Mesothelial cell of epicardium (in vitro differentiated cells): ENCODE measurements at regions not wholly inside any gene's neighbourhood (a gene's known extent, or its start where the extent isn't known, plus 50 kb on each side); places are given as distances from the start of the nearest gene placed in this dataset.

ENCODE experiments used
- DNase-seq, 2 experiments: peaks; one replicate each; pipeline ENCODE4 v3.0.0; 2021; ENCODE audit warnings: low spot score in 2 of 2; ENCODE audit not compliant: unreplicated experiment in 2 of 2
- H3K27ac Mint-ChIP-seq: 2 replicates; pipeline ENCODE4 v1.8.0; 2021; ENCODE audit warnings: mixed read lengths
- H3K27me3 Mint-ChIP-seq: 2 replicates; pipeline ENCODE4 v1.8.0; 2021; ENCODE audit warnings: low read depth, mixed read lengths
- H3K36me3 Mint-ChIP-seq: 2 replicates; pipeline ENCODE4 v1.8.0; 2021; ENCODE audit warnings: mixed read lengths
- H3K4me1 Mint-ChIP-seq: 2 replicates; pipeline ENCODE4 v1.8.0; 2021; ENCODE audit warnings: mixed read lengths
- H3K4me3 Mint-ChIP-seq: 2 replicates; pipeline ENCODE4 v1.8.0; 2021; ENCODE audit warnings: mild to moderate bottlenecking, moderate library complexity, mixed read lengths
- H3K9me3 Mint-ChIP-seq: 2 replicates; pipeline ENCODE4 v1.8.0; 2021; ENCODE audit warnings: mixed read lengths
- CTCF ChIP-seq: fragments of 200-600 bp; sonication (generic); IDR thresholded peaks from one replicate; pipeline ENCODE4 v1.5.0; 2021; ENCODE audit warnings: antibody characterized with exemption; ENCODE audit not compliant: unreplicated experiment

GRCh38 chr9:81874250-81874649 is 54.0 kb upstream of the SPATA31D4 start:
- peaks cover 3% of the 10 kb centered on the region for H3K9me3 Mint-ChIP-seq
- peaks cover 18% of the 10 kb centered on the region for H3K4me1 Mint-ChIP-seq
- no peak overlapping the region for H3K4me3 Mint-ChIP-seq
- H3K36me3 Mint-ChIP-seq: no peaks in the 10 kb centered on the region
- no peak for TF ChIP-seq CTCF
- no peaks in the 10 kb centered on the region for H3K27me3 Mint-ChIP-seq
- no peak overlapping the region for H3K27ac Mint-ChIP-seq
- no peak for DNase-seq

GRCh38 chr9:81874931-81875330 is 53.3 kb upstream of the SPATA31D4 start:
- H3K27me3 Mint-ChIP-seq: no peaks in the 10 kb centered on the region
- H3K36me3 Mint-ChIP-seq: no peaks in the 10 kb centered on the region
- H3K9me3 Mint-ChIP-seq: peaks cover 3% of the 10 kb centered on the region
- peaks cover 18% of the 10 kb centered on the region for H3K4me1 Mint-ChIP-seq
- TF ChIP-seq CTCF: no peak
- H3K4me3 Mint-ChIP-seq: no peak overlapping the region
- DNase-seq: no peak
- peak overlapping the region; percentile 2 for H3K27ac Mint-ChIP-seq

- Mint-ChIP-seq H3K4me1 (peaks cover 14% of the 10 kb centered on the region), H3K4me3 (no peak overlapping the region), H3K9me3 (peaks cover 3% of the 10 kb centered on the region), H3K27ac (no peak overlapping the region), H3K27me3 (no peaks in the 10 kb centered on the region), H3K36me3 (no peaks in the 10 kb centered on the region)
- no peak for DNase-seq
- no peak for TF ChIP-seq CTCF
These were observed 51.2 kb upstream of the SPATA31D4 start for GRCh38 chr9:81877047-81877446.
